Caco-2 (cell line): ENCODE measurements at regions not wholly inside any gene's neighbourhood (a gene's known extent, or its start where the extent isn't known, plus 50 kb on each side); places are given as distances from the start of the nearest gene placed in this dataset.

Source experiments
- BruUV-seq: library from RNA; stranded (reverse); fragments of 400-500 nt; replicated peaks from 2 replicates; lab custom pipeline; 2021; lab: Mats Ljungman, UMichigan
- CTCF ChIA-PET: fragments of 300-600 bp; sonication (Branson Sonifier 250); formaldehyde crosslinking; loops from one replicate; lab custom pipeline; 2022; ENCODE audit warnings: antibody characterized with exemption; lab: Charles Lee
- POLR2A ChIA-PET: fragments of 300-600 bp; sonication (Branson Sonifier 250); formaldehyde crosslinking; loops from one replicate; lab custom pipeline; 2022; ENCODE audit warnings: antibody characterized with exemption; lab: Charles Lee
- DNase-seq, 2 experiments: peaks; one replicate each; pipeline versions ENCODE4 v3.0.0 to v3.0.0-alpha.2; 2020 to 2022
- H3K27me3 ChIP-seq: replicated peaks from 2 replicates; pipeline ENCODE4 v1.6.0; 2011; ENCODE audit warnings: low read length; ENCODE audit not compliant: control insufficient read depth, insufficient read depth
- H3K36me3 ChIP-seq: 2 replicates; pipeline ENCODE4 v1.5.1; 2011; ENCODE audit warnings: low read length; ENCODE audit not compliant: control insufficient read depth, insufficient read depth
- H3K4me1 ChIP-seq: fragments of 250-450 bp; sonication (Bioruptor Pico); 2 replicates; pipeline ENCODE4 v1.5.1; 2020; ENCODE audit warnings: mild to moderate bottlenecking
- H3K4me3 ChIP-seq: 2 replicates; pipeline ENCODE4 v1.5.1; 2011; ENCODE audit warnings: low read depth, mild to moderate bottlenecking, control low read depth, low read length
- H3K9me3 ChIP-seq: fragments of 250-450 bp; sonication (Bioruptor Pico); 2 replicates; pipeline ENCODE4 v1.5.1; 2020; ENCODE audit warnings: mild to moderate bottlenecking, moderate library complexity
- H3K27ac Mint-ChIP-seq: one replicate; pipeline ENCODE4 v1.8.0; 2022; ENCODE audit warnings: mixed read lengths; ENCODE audit not compliant: unreplicated experiment
- H3K27me3 Mint-ChIP-seq: one replicate; pipeline ENCODE4 v1.8.0; 2022; ENCODE audit warnings: mixed read lengths; ENCODE audit not compliant: insufficient read depth, unreplicated experiment
- H3K36me3 Mint-ChIP-seq: one replicate; pipeline ENCODE4 v1.8.0; 2022; ENCODE audit warnings: mild to moderate bottlenecking, mixed read lengths; ENCODE audit not compliant: insufficient read depth, unreplicated experiment
- H3K4me1 Mint-ChIP-seq: one replicate; pipeline ENCODE4 v1.8.0; 2022; ENCODE audit warnings: low read depth, mixed read lengths; ENCODE audit not compliant: unreplicated experiment
- H3K4me3 Mint-ChIP-seq: one replicate; pipeline ENCODE4 v1.8.0; 2022; ENCODE audit warnings: mild to moderate bottlenecking, moderate library complexity, mixed read lengths; ENCODE audit not compliant: unreplicated experiment
- H3K9me3 Mint-ChIP-seq: one replicate; pipeline ENCODE4 v1.8.0; 2022; ENCODE audit warnings: mixed read lengths; ENCODE audit not compliant: unreplicated experiment
- intact Hi-C: fragments of 100-400 bp; cut with micrococcal nuclease; formaldehyde crosslinking; loops from one replicate; pipeline ENCODE4 v1.10.0; 2022; ENCODE audit not compliant: unreplicated experiment
- TF ChIP-seq, protein P1 (sequence below), 2 experiments: fragments of 200-600 bp in 1 of 2; IDR thresholded peaks; 1 replicate in 1 of 2; 2 replicates in 1 of 2; pipeline versions ENCODE4 v1.5.1 to v1.8.0; 2011 to 2022; ENCODE audit warnings: antibody characterized with exemption in 1 of 2, control low read depth in 1 of 2, inconsistent platforms in 1 of 2, low read depth in 1 of 2, low read length in 1 of 2, mild to moderate bottlenecking in 1 of 2, moderate library complexity in 1 of 2; ENCODE audit not compliant: insufficient read depth in 1 of 2, severe bottlenecking in 1 of 2, unreplicated experiment in 1 of 2

DNA sequence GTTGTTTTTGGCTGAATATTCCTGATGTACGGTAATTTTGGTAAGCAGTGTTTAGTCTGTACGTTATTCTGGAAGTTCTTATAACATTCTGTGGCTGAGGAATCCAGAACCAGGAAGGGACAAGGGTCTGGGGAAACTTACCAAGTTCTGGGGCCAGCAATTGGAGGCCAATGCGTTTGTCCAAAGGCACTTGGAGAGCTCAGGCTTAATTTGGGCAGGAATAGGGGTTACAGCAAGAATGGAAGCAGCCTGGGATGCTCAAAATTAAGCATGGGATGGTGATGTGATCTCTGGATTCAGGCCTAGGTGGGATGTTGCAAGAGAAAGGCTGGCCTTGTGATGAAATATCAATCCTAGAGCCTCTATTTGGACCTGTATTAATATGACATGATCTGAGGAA, 235.2 kb upstream of the NOX3 start:
- Histone ChIP-seq H3K9me3 (no peaks in the 10 kb centered on the region), H3K27me3 (no peaks in the 10 kb centered on the region), H3K4me1 (peaks cover 13% of the 10 kb centered on the region), H3K36me3 (no peaks in the 10 kb centered on the region), H3K4me3 (no peak overlapping the region)
- no peak for DNase-seq
- no peaks in the 10 kb centered on the region for H3K9me3 Mint-ChIP-seq
- H3K36me3 Mint-ChIP-seq: no peaks in the 10 kb centered on the region
- H3K27me3 Mint-ChIP-seq: no peaks in the 10 kb centered on the region
- no TSS peak for BruUV-seq
- ChIA-PET CTCF (no interaction called here), POLR2A (no interaction called here)
- no peak overlapping the region for H3K4me3 Mint-ChIP-seq
- TF ChIP-seq, protein P1, sequence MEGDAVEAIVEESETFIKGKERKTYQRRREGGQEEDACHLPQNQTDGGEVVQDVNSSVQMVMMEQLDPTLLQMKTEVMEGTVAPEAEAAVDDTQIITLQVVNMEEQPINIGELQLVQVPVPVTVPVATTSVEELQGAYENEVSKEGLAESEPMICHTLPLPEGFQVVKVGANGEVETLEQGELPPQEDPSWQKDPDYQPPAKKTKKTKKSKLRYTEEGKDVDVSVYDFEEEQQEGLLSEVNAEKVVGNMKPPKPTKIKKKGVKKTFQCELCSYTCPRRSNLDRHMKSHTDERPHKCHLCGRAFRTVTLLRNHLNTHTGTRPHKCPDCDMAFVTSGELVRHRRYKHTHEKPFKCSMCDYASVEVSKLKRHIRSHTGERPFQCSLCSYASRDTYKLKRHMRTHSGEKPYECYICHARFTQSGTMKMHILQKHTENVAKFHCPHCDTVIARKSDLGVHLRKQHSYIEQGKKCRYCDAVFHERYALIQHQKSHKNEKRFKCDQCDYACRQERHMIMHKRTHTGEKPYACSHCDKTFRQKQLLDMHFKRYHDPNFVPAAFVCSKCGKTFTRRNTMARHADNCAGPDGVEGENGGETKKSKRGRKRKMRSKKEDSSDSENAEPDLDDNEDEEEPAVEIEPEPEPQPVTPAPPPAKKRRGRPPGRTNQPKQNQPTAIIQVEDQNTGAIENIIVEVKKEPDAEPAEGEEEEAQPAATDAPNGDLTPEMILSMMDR (IDR thresholded peaks at IDR 0.05; ENCODE audit: insufficient read depth in 1 of 2, low read depth in 1 of 2, low read length in 1 of 2, severe bottlenecking in 1 of 2, unreplicated experiment in 1 of 2): no peak
- intact Hi-C loops: no loop called here
- no peaks in the 10 kb centered on the region for H3K4me1 Mint-ChIP-seq
- H3K27ac Mint-ChIP-seq: no peak overlapping the region

DNA sequence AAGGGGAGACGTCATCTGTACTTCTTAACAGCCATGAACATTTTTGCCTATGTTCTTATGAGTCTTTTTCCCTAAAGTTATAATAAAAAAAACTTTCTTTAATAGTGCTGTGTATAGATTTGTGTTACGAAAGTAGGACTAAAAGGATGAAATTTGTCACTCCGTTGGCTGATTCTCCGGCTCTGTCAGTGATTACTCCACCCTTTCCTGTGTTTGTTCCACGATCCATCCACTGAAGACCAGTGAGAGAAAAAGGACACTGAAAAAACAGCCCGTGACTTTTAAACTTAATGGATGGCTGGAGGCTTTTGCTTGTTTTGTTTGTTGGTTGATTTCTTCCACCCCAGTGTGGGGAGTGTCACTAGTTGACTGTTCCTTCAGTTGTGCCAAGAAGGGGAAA, 232.0 kb upstream of the NOX3 start:
- ChIA-PET POLR2A (no interaction called here), CTCF (no interaction called here)
- Mint-ChIP-seq H3K4me1 (no peaks in the 10 kb centered on the region), H3K9me3 (no peaks in the 10 kb centered on the region), H3K36me3 (no peaks in the 10 kb centered on the region), H3K4me3 (no peak overlapping the region), H3K27me3 (peaks cover 3% of the 10 kb centered on the region), H3K27ac (no peak overlapping the region)
- DNase-seq: no peak
- BruUV-seq: no TSS peak
- TF ChIP-seq, protein P1 (IDR thresholded peaks at IDR 0.05; ENCODE audit: insufficient read depth in 1 of 2, low read depth in 1 of 2, low read length in 1 of 2, severe bottlenecking in 1 of 2, unreplicated experiment in 1 of 2): no peak
- intact Hi-C loops: no loop called here
- Histone ChIP-seq H3K36me3 (no peaks in the 10 kb centered on the region), H3K4me3 (no peak overlapping the region), H3K9me3 (no peaks in the 10 kb centered on the region), H3K27me3 (no peaks in the 10 kb centered on the region), H3K4me1 (no peaks in the 10 kb centered on the region)

DNA sequence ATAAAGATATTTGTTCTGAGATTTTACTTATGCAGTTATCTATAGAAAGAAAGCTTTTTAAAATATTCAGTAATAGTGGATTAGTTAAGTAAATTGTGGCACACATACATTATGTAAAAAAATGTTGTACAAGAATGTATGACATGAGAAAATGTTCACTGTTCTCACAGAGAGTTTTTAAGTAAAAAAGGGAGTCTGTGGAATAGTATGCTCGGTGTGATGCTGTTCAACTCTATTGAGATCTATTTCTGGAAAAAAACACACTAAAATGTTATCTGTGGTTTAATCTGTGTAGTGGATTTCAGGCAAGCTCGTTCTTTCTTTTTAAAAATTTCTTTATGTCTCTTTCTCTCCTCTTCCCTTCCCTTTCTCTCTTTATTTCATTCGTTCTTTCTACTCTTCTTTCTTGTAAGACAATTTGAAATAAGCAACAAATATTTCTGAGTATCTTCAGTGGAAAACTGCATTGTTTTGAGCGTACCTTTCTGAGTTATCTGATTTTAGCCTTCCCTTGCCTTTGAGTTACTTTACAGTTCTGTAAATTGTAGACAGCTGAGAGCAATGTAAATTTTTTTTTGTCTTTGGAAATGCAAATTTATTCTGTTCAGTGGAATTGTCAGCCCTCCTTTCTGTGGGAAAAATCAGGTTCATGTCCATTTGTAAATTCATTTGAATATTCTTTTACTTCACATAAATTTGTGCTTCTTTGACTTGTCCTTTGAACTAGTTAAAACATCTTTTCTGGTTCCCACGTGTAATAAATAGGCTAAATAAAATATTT, 229.0 kb upstream of the NOX3 start:
- no peak overlapping the region for H3K27ac Mint-ChIP-seq
- no peaks in the 10 kb centered on the region for H3K36me3 Mint-ChIP-seq
- Histone ChIP-seq H3K36me3 (no peaks in the 10 kb centered on the region), H3K9me3 (no peaks in the 10 kb centered on the region), H3K27me3 (no peaks in the 10 kb centered on the region), H3K4me3 (no peak overlapping the region), H3K4me1 (no peaks in the 10 kb centered on the region)
- ChIA-PET CTCF (no interaction called here), POLR2A (no interaction called here)
- peaks cover 3% of the 10 kb centered on the region for H3K27me3 Mint-ChIP-seq
- no TSS peak for BruUV-seq
- intact Hi-C loops: no loop called here
- no peak for DNase-seq
- H3K9me3 Mint-ChIP-seq: no peaks in the 10 kb centered on the region
- H3K4me3 Mint-ChIP-seq: no peak overlapping the region
- H3K4me1 Mint-ChIP-seq: no peaks in the 10 kb centered on the region
- TF ChIP-seq, protein P1 (IDR thresholded peaks at IDR 0.05; ENCODE audit: insufficient read depth in 1 of 2, low read depth in 1 of 2, low read length in 1 of 2, severe bottlenecking in 1 of 2, unreplicated experiment in 1 of 2): no peak
